ENCODE measurements at regions not wholly inside any gene's neighbourhood (a gene's known extent, or its start where the extent isn't known, plus 50 kb on each side); places are given as distances from the start of the nearest gene placed in this dataset.

- no peaks in the 10 kb centered on the region; the same call in 1 of the 2 replicates for H3K23me2 ChIP-seq (ENCODE audit: low read depth, low read length)
- no peaks in the 10 kb centered on the region for H3K27me3 ChIP-seq (replicated peaks in 1 of 4; ENCODE audit: control insufficient read depth in 3 of 4, extremely low read depth in 1 of 4, insufficient read depth in 3 of 4, low read length in 3 of 4)
- H4K20me1 ChIP-seq (replicated peaks in 1 of 2; ENCODE audit: control insufficient read depth in 1 of 2, insufficient read depth in 2 of 2, low read length in 2 of 2): no peaks in the 10 kb centered on the region
- no peak overlapping the region for H3K14ac ChIP-seq (ENCODE audit: insufficient read length)
- no peak overlapping the region for H4K8ac ChIP-seq (ENCODE audit: extremely low read depth, insufficient read depth, low read length)
- H2BK5ac ChIP-seq (ENCODE audit: low read depth, low read length): no peak overlapping the region
- FAIRE-seq: no peak
- no peak for DNase-seq (ENCODE audit: low read depth in 1 of 2, low spot score in 2 of 2)
- H3K23ac ChIP-seq (ENCODE audit: insufficient read length): no peak overlapping the region
- no peaks in the 10 kb centered on the region for H3K36me3 ChIP-seq (ENCODE audit: control insufficient read depth in 2 of 4, insufficient read depth in 4 of 4, low read length in 3 of 4)
- H3K56ac ChIP-seq (replicated peaks; ENCODE audit: insufficient read length, low read depth, low read length): no peak overlapping the region
- CTCF ChIA-PET (ENCODE audit: partially characterized antibody): interaction anchor here (1.0 to 1.2 kb wide), 3 partner anchors 9 to 260 kb away, joined by 3 read pairs; no protein-coding TSS in a partner anchor
- H3K27ac ChIP-seq (ENCODE audit: low read depth, low read length): no peak overlapping the region
- no peak overlapping the region for H2BK15ac ChIP-seq (ENCODE audit: low read length)
- H2AK5ac ChIP-seq (ENCODE audit: low read depth, low read length): no peak overlapping the region
- H2AFZ ChIP-seq (ENCODE audit: low read length): no peak overlapping the region
- POLR2A ChIA-PET (ENCODE audit: partially characterized antibody): no interaction called here
- no peaks in the 10 kb centered on the region for H3K9me3 ChIP-seq (ENCODE audit: insufficient read depth in 2 of 2, low read depth in 1 of 2, low read length in 1 of 2)
- no peak overlapping the region for H3K4me3 ChIP-seq (ENCODE audit: extremely low read depth in 1 of 4, insufficient read depth in 2 of 4, low read depth in 3 of 4, low read length in 4 of 4)
- H2BK120ac ChIP-seq (replicated peaks; ENCODE audit: low read depth, low read length): no peak overlapping the region
- peaks cover 0 to 9% (median 4%) of the 10 kb centered on the region in 4 experiments; a peak in 4 of 7 replicates for H3K4me1 ChIP-seq (replicated peaks in 1 of 4; ENCODE audit: control insufficient read depth in 3 of 4, insufficient read depth in 4 of 4, low read length in 3 of 4)
- no peak overlapping the region for H3K9ac ChIP-seq (replicated peaks in 1 of 4; ENCODE audit: extremely low read depth in 1 of 4, low read depth in 3 of 4, low read length in 3 of 4)
- no peak overlapping the region for H3K4me2 ChIP-seq (ENCODE audit: insufficient read depth in 1 of 2, low read depth in 2 of 2, low read length in 2 of 2)
- H3K79me2 ChIP-seq (ENCODE audit: control insufficient read depth in 1 of 2, insufficient read depth in 2 of 2, low read length in 2 of 2): no peaks in the 10 kb centered on the region
- H4K5ac ChIP-seq (ENCODE audit: insufficient read length, low read depth, low read length): no peak overlapping the region
- H3K79me1 ChIP-seq (ENCODE audit: low read depth, low read length): no peaks in the 10 kb centered on the region
- H2BK20ac ChIP-seq (ENCODE audit: low read length): no peak overlapping the region
- no peak overlapping the region for H4K91ac ChIP-seq (replicated peaks; ENCODE audit: insufficient read length, low read length)
- no peak overlapping the region for H2BK12ac ChIP-seq (ENCODE audit: low read depth, low read length)
- H3K4ac ChIP-seq (replicated peaks; ENCODE audit: insufficient read length, low read depth, low read length): no peak overlapping the region
- H3K18ac ChIP-seq (ENCODE audit: extremely low read depth, low read length): no peak overlapping the region
- TF ChIP-seq ATF3 (IDR thresholded peaks at IDR 0.05; ENCODE audit: insufficient read depth, low read depth, low read length): no peak
- no peak for TF ChIP-seq YY1 (IDR thresholded peaks at IDR 0.05; ENCODE audit: low read depth, low read length)
- TF ChIP-seq RNF2 (IDR thresholded peaks at IDR 0.05; ENCODE audit: borderline replicate concordance, low read depth, low read length, missing control alignments, poor library complexity, severe bottlenecking): no peak
- TF ChIP-seq NRF1 (IDR thresholded peaks at IDR 0.05; ENCODE audit: low read depth, low read length): no peak
- TF ChIP-seq KDM5A (IDR thresholded peaks at IDR 0.05; ENCODE audit: low read length): no peak
- no peak for TF ChIP-seq RAD21 (IDR thresholded peaks at IDR 0.05 in 1 of 2, conservative IDR thresholded peaks at IDR 0.05 in 1 of 2; ENCODE audit: low read depth in 2 of 2, low read length in 2 of 2)
- no peak for TF ChIP-seq JUN (IDR thresholded peaks at IDR 0.05; ENCODE audit: low read depth, low read length)
- TF ChIP-seq CHD1 (IDR thresholded peaks at IDR 0.05; ENCODE audit: low read depth, low read length): no peak
- no peak for TF ChIP-seq E2F6 (IDR thresholded peaks at IDR 0.05)
- no peak for TF ChIP-seq MAFK (IDR thresholded peaks at IDR 0.05; ENCODE audit: low read depth, low read length)
- no peak for TF ChIP-seq BACH1 (IDR thresholded peaks at IDR 0.05; ENCODE audit: low read length)
- no peak for TF ChIP-seq SP4 (IDR thresholded peaks at IDR 0.05; ENCODE audit: low read length)
- no peak for TF ChIP-seq KDM1A (IDR thresholded peaks at IDR 0.05; ENCODE audit: borderline replicate concordance, low read length)
- no peak for TF ChIP-seq FOSL1 (IDR thresholded peaks at IDR 0.05; ENCODE audit: insufficient read depth, low read depth, low read length)
- TF ChIP-seq RXRA (IDR thresholded peaks at IDR 0.05; ENCODE audit: insufficient read depth, low read depth, low read length): no peak
Measured at GRCh38 chr22:27422442-27422841, 379.1 kb downstream of the MN1 start.

All from H1 (cell line).